ENCODE measurements at regions not wholly inside any gene's neighbourhood (a gene's known extent, or its start where the extent isn't known, plus 50 kb on each side); places are given as distances from the start of the nearest gene placed in this dataset.
A peak's percentile ranks its signal among the peaks of the same experiment; 100 is the strongest.
"Not testable (repeated sequence)": the region's sequence is repeated elsewhere in the genome, so short reads cannot be mapped to it uniquely, and the experiment has no call there.

DNA sequence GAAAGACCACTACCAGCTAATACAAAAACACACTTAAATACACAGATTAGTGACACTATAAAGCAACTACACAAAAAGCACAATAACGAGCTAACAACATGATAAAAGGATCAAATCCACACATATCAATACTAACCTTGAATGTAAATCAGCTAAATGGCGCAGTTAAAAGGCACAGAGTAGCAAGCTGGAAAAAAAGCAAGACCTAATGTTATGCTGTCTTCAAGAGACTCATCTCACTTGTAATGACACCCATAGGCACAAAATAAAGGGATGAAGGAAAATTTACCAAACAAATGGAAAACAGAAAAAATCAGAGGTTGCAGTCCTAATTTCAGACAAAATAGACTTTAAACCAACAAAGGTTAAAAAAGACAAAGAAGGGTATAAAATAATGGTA is 86.3 kb downstream of the NUS1 start:
- no peak for DNase-seq

DNA sequence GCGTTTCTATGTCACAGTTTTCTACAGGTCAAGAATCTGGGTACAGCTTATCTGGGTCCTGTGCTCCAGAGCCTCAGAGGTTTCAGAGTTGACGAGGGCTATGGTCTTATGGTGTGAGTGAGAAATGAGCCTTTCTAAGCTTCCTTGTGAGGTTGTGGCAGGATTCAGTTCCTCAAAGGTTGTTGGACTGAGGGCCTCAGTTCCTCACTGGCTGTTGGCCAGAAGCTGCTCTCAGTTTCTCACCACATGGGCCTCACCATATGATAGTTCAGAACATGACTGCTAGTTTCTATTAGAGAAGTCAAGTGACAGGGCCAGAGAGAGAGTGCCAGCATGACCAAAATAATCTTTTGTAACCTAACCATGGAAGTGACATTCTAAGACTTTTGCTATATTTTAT is 96.1 kb downstream of the NUS1 start:
- no peak for DNase-seq

DNA sequence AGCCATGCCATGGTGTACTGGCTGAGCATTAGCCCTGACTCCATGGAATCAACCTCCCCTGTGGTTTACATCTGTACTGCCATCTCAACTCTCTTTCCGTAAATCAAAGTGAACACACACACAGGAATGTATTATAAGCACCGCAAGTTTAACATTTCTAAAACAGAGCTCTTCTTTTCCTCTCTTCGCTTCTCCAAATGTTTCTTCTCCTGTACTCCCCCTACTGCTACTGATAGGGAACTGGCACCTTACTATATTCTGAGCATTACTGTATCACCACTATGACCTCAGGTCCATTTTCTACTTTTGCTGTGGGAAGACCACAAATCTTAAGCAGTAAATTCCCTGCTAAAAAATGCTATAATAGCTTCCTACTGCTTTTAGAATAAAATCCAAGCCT is 101.2 kb downstream of the NUS1 start:
- peak; percentile 30 for DNase-seq

DNA sequence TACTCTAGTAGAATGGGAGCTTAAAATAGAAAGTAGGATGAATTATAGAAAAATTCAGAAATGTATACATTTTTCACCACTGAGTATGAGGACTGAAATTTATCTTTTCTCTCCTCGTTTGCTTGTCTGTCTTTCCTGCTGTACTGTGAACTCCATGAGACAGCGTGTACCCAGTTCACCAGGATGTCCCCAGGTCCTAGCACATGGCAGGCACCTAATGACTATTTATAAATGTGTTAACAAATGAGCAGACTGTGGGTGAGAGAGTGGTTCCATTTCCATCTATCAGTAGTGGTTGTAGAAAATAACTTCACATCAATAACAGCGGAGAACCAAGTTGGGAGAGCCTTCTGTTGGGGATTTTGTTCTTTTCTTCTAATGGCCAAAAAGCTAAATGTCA is 106.3 kb downstream of the NUS1 start:
- DNase-seq = no peak

DNA sequence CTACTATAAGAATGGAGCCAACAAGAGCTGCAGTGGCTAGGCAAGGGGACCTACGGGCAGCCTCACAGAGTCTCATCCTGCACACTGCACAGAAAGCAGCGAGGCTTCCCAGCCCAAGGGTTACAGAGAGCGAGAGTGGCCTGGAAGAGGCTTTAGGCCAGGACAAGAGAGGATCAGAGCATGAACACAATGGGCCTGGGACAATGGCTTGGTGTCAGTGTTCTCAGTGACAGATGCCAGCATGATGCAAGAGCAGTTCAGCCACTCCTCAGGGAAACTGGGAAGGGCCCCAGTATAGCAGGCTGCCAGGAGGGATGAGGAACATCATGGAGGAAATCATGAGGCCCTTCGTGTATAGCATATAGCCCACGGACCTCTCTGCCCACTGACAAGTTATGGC is 108.0 kb downstream of the NUS1 start:
- DNase-seq = no peak

DNA sequence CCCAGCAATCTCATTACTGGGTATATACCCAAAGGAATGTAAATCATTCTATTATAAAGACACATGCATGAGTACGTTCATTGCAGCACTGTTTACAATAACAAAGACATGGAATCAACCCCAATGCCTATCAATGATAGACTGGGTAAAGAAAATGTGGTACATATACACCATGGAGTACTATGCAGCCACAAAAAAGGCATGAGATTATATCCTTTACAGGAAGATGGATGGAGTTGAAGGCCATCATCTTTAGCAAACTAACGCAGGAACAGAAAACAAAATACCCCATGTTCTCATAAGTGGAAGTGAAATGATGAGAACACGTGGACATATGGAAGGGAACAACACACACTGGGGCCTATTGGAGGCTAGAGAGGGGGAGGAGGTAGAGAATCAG is 115.7 kb downstream of the NUS1 start:
- no peak for DNase-seq

- DNase-seq = no peak
Observed at GRCh38 chr6:117795234-117795633, 111.8 kb upstream of the SLC35F1 start.

DNA sequence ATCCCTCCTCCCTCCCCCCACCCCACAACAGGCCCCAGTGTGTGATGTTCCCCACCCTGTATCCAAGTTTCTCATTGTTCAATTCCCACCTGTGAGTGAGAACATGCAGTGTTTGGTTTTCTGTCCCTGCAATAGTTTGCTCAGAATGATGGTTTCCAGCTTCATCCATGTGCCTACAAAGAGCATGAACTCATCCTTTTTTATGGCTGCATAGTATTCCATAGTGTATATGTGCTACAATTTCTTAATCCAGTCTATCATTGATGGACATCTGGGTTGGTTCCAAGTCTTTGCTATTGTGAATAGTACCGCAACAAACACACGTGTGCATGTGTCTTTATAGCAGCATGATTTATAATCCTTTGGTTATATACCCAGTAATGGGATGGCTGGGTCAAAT is 108.2 kb upstream of the SLC35F1 start:
- not testable (repeated sequence) for DNase-seq

GRCh38 chr6:117810269-117810668 is 96.8 kb upstream of the SLC35F1 start:
- no peak for DNase-seq

DNA sequence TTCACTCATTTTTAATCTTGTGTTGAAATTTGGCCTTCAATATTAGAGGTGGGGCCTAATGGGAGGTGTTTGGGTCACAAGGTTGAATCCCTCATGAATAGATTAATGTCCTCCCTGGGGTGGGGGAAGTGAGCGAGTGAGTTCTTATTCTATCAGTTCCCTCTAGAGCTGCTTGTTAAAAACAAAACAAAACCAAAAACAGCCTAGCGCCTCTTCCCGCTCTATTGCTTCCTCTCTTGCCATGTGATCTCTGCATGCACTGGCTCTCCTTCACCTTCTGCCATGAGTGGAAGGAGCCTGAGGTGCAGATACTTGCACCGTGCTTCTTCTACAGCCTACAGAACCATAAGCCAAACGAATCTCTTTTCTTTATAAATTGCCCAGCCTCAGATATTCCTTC is 89.6 kb upstream of the SLC35F1 start:
- no peak for DNase-seq

GRCh38 chr6:117817992-117818391 is 89.1 kb upstream of the SLC35F1 start:
- no peak for DNase-seq

- no peak for DNase-seq
Observed at GRCh38 chr6:117818449-117818848, 88.6 kb upstream of the SLC35F1 start.

GRCh38 chr6:117829594-117830319 is 77.3 kb upstream of the SLC35F1 start:
- DNase-seq = no peak

GRCh38 chr6:117837261-117837660 is 69.8 kb upstream of the SLC35F1 start:
- no peak for DNase-seq

DNA sequence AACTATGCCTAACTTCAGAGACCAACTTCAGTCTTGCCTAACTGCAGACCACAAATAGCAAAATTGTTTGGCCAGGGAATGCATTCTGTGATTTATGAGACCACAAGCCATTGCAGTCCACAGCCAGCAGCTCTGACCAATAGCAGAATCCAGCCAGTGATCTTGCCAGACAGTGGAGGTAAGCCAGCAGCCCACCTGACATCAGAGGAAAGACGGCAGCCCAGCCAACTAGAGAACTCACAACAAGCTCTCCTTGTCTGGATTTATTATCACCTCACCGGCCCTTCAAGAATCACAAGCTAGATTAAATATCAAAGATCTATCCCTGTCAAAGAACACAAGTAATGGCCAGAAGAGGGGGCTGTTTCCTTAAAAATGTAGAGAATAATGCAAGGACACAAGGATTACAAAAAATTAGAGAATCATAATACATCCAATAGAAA is 66.5 kb upstream of the SLC35F1 start:
- no peak for DNase-seq

GRCh38 chr6:117847912-117848311 is 59.2 kb upstream of the SLC35F1 start:
- DNase-seq = no peak

GRCh38 chr6:117849087-117849486 is 58.0 kb upstream of the SLC35F1 start:
- DNase-seq = no peak

Data from DMS 273 treated with DMSO at 0.1 percent for 48 hours (cell line).